ENCODE measurements at regions not wholly inside any gene's neighbourhood (a gene's known extent, or its start where the extent isn't known, plus 50 kb on each side); places are given as distances from the start of the nearest gene placed in this dataset.

- DNase-seq (ENCODE audit: low spot score): no peak
Measured at GRCh38 chr11:116642481-116642880, 130.3 kb downstream of the BUD13 start.

GRCh38 chr11:116641561-116642045 is 131.2 kb downstream of the BUD13 start:
- DNase-seq (ENCODE audit: low spot score): peak; percentile 18

GRCh38 chr11:116640641-116641402 is 132.0 kb downstream of the BUD13 start:
- no peak for DNase-seq (ENCODE audit: low spot score)

- DNase-seq (ENCODE audit: low spot score): no peak
Measured at GRCh38 chr11:116638463-116638862, 134.3 kb downstream of the BUD13 start.

- no peak for DNase-seq (ENCODE audit: low spot score)
Measured at GRCh38 chr11:116637766-116638165, 135.0 kb downstream of the BUD13 start.

- no peak for DNase-seq (ENCODE audit: low spot score)
Measured at GRCh38 chr11:116636341-116636929, 136.4 kb downstream of the BUD13 start.

GRCh38 chr11:116631201-116631600 is 141.6 kb downstream of the BUD13 start:
- no peak for DNase-seq (ENCODE audit: low spot score)

- DNase-seq (ENCODE audit: low spot score): no peak
Measured at GRCh38 chr11:116618461-116618860, 154.3 kb downstream of the BUD13 start.

- no peak for DNase-seq (ENCODE audit: low spot score)
Measured at GRCh38 chr11:116615211-116615865, 157.4 kb downstream of the BUD13 start.

GRCh38 chr11:116614306-116615210 is 158.2 kb downstream of the BUD13 start:
- DNase-seq (ENCODE audit: low spot score): no peak

GRCh38 chr11:116613206-116613875 is 159.4 kb downstream of the BUD13 start:
- DNase-seq (ENCODE audit: low spot score): no peak

- no peak for DNase-seq (ENCODE audit: low spot score)
Measured at GRCh38 chr11:116611998-116612620, 160.7 kb downstream of the BUD13 start.

- no peak for DNase-seq (ENCODE audit: low spot score)
Measured at GRCh38 chr11:116610190-116610589, 162.6 kb downstream of the BUD13 start.

- no peak for DNase-seq (ENCODE audit: low spot score)
Measured at GRCh38 chr11:116607027-116607426, 165.8 kb downstream of the BUD13 start.

- peak; percentile 56 for DNase-seq (ENCODE audit: low spot score)
Measured at GRCh38 chr11:116605543-116606459, 167.0 kb downstream of the BUD13 start.

GRCh38 chr11:116603728-116604323 is 169.0 kb downstream of the BUD13 start:
- DNase-seq (ENCODE audit: low spot score): no peak

- no peak for DNase-seq (ENCODE audit: low spot score)
Measured at GRCh38 chr11:116602637-116602942, 170.2 kb downstream of the BUD13 start.

GRCh38 chr11:116601814-116602636 is 170.8 kb downstream of the BUD13 start:
- no peak for DNase-seq (ENCODE audit: low spot score)

- DNase-seq (ENCODE audit: low spot score): no peak
Measured at GRCh38 chr11:116600930-116601329, 171.9 kb downstream of the BUD13 start.

Measured in LoVo (cell line).